ENCODE measurements at regions not wholly inside any gene's neighbourhood (a gene's known extent, or its start where the extent isn't known, plus 50 kb on each side); places are given as distances from the start of the nearest gene placed in this dataset.

DNA sequence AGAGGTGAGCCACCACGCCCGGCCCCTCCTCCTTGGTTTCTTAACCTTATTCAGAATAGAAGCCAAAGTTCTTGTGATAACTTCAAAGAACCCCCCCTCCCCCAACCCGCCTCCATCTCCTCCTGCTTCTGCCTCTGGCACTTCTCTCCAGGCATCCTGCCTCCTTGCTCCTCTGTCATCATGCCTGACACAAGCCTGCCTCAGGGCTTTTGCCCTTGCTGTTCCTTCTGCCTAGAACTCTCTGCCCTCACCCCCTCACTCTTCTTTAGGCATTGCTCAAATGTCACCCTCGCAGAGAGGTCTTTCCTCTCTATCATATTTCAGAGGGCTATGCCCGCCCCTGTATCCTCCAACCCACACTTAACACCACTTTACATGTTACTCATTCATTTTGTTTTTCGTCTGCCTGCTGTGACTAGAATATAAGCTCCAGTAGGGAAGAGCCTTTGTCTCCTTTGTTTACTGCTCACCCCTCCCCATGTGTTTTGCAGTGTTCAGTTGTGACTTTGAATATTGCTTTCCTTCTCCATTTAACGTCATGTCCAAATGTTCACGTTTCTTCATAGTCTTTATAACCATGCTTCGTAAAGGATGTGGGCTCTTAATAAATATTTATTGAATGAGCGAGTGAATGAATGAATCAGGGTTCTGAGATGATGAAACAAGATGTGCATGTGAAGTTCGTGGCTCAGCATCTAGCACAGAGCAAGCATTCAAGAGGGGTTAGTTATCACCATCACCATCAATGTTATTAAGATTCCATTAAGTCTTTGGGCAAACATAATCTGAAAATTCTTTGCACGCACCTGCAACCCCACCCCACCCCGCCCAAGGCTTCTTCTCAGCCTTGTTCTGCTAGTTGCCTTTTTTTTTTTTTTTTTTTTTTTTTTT is 186.2 kb upstream of the WSCD1 start:
- H3K4me3 ChIP-seq = no peak overlapping the region
- TF ChIP-seq, protein P1, sequence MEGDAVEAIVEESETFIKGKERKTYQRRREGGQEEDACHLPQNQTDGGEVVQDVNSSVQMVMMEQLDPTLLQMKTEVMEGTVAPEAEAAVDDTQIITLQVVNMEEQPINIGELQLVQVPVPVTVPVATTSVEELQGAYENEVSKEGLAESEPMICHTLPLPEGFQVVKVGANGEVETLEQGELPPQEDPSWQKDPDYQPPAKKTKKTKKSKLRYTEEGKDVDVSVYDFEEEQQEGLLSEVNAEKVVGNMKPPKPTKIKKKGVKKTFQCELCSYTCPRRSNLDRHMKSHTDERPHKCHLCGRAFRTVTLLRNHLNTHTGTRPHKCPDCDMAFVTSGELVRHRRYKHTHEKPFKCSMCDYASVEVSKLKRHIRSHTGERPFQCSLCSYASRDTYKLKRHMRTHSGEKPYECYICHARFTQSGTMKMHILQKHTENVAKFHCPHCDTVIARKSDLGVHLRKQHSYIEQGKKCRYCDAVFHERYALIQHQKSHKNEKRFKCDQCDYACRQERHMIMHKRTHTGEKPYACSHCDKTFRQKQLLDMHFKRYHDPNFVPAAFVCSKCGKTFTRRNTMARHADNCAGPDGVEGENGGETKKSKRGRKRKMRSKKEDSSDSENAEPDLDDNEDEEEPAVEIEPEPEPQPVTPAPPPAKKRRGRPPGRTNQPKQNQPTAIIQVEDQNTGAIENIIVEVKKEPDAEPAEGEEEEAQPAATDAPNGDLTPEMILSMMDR (IDR thresholded peaks at IDR 0.05) = no peak
- TF ChIP-seq POLR2A (IDR thresholded peaks at IDR 0.05) = no peak
- no peaks in the 10 kb centered on the region for H3K27me3 ChIP-seq
- no peaks in the 10 kb centered on the region for H3K4me1 ChIP-seq
- DNase-seq = no peak
- H3K36me3 ChIP-seq = no peaks in the 10 kb centered on the region
- H3K9me3 ChIP-seq = no peaks in the 10 kb centered on the region
- H3K27ac ChIP-seq = no peak overlapping the region

DNA sequence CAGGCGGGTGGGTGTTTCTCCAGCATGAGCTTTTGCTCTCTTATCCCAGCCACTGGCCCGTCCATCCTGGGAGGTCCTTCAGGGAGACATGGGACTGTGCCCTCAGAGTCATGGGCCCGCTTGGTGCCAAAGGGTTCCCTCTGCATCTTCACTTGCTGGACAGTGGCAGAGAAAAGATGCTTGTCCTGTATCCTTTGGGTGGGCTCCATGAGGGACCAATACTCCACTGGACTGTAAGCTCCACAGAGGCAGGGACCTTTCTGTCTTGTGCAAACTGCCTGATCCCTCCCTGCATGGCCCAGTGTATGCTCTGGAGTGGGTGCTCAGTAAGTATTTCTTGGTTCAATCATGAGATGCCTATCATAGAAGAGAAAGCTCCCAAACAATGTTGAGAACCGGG is 184.8 kb upstream of the WSCD1 start:
- H3K27ac ChIP-seq = no peak overlapping the region
- H3K36me3 ChIP-seq = no peaks in the 10 kb centered on the region
- TF ChIP-seq, protein P1 (IDR thresholded peaks at IDR 0.05) = no peak
- TF ChIP-seq POLR2A (IDR thresholded peaks at IDR 0.05) = no peak
- no peaks in the 10 kb centered on the region for H3K27me3 ChIP-seq
- no peak overlapping the region for H3K4me3 ChIP-seq
- no peak for DNase-seq
- H3K4me1 ChIP-seq = no peaks in the 10 kb centered on the region
- no peaks in the 10 kb centered on the region for H3K9me3 ChIP-seq

DNA sequence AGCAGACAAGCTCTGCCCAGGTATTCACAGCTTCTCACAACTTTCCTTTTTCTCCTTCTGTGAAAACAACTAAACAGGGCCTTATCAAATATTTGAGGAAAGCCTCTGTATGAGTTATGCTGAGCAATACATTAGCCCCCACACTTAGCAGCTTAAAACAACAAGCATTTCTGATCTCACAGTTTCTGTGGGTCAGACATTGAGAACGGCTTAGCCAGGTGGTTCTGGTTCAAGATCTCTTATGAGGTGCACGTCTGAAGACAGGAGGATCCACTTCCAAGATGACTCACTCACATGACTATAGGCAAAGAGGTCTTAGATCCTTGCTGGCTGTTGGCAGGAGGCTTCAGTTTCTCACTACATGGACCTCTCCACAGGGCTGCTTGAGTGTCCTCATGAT is 181.4 kb upstream of the WSCD1 start:
- Histone ChIP-seq H3K27ac (no peak overlapping the region), H3K9me3 (no peaks in the 10 kb centered on the region), H3K36me3 (no peaks in the 10 kb centered on the region), H3K27me3 (no peaks in the 10 kb centered on the region), H3K4me1 (no peaks in the 10 kb centered on the region), H3K4me3 (no peak overlapping the region)
- DNase-seq = no peak
- TF ChIP-seq, protein P1 (IDR thresholded peaks at IDR 0.05) = no peak
- no peak for TF ChIP-seq POLR2A (IDR thresholded peaks at IDR 0.05)

DNA sequence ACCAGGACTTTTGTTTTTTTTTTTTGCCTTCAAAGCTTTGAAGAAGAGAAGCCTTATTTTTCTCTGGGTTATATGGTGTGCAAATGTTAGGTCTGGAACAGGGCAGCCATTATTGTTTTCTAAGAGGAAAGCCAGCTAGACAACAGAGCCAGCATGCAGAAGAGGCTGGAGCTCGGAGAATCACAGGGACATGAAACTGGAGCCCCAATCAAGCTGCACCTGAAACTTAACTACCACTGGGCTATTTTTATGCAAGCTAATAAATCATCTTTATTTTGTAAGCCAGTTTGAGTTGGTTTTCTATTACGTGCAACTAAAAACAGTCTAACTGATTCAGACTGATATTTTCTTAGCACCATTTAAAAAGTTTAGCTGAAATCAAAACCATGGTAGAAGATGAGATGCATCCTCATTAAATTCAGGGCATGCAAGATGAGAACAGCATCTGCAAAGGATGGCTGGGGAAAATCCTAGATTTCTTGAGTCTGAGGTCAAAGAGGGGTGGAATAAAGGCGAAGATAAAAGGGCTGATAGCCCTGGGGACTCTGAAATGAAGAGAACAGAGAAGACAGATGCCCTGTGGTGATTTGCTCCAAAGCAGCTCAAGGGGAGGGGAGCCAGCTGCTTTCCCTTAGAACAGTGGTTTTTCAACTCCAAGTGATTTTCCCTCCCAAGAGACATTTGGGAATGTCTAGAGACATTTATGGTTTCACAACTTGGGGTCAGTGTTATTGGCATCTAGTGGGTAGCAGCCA is 177.1 kb upstream of the WSCD1 start:
- H3K27me3 ChIP-seq = no peaks in the 10 kb centered on the region
- no peaks in the 10 kb centered on the region for H3K36me3 ChIP-seq
- H3K4me3 ChIP-seq = no peak overlapping the region
- H3K27ac ChIP-seq = no peak overlapping the region
- no peak for TF ChIP-seq POLR2A (IDR thresholded peaks at IDR 0.05)
- TF ChIP-seq, protein P1 (IDR thresholded peaks at IDR 0.05) = no peak
- H3K9me3 ChIP-seq = no peaks in the 10 kb centered on the region
- DNase-seq = no peak
- no peaks in the 10 kb centered on the region for H3K4me1 ChIP-seq

DNA sequence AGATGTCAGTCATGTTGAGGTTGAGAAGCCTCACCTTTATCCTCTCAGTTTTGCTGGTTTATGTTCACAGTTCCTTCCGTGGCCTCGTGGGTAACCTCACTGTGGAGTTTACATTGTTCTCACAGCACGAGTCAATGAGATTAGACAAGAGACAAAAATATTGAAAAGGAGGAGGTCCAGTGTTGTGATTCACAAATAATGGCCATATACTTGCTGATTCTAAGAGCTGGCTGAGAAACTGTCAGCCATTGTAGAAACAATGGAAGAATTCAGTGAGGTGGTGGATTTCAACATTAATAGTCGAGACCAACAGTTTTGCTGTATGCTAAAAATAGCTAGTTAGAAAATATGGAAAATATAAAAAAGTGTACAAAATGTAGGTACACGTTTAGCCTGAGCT is 176.4 kb upstream of the WSCD1 start:
- Histone ChIP-seq H3K27ac (no peak overlapping the region), H3K4me1 (no peaks in the 10 kb centered on the region), H3K27me3 (no peaks in the 10 kb centered on the region), H3K36me3 (no peaks in the 10 kb centered on the region), H3K9me3 (no peaks in the 10 kb centered on the region), H3K4me3 (no peak overlapping the region)
- DNase-seq = no peak
- TF ChIP-seq, protein P1 (IDR thresholded peaks at IDR 0.05) = no peak
- no peak for TF ChIP-seq POLR2A (IDR thresholded peaks at IDR 0.05)

Measured in Peyer's patch (tissue), 4 donors.